Ascending aorta (tissue), 2 donors: ENCODE measurements at regions not wholly inside any gene's neighbourhood (a gene's known extent, or its start where the extent isn't known, plus 50 kb on each side); places are given as distances from the start of the nearest gene placed in this dataset.

ENCODE experiments used
- DNase-seq, 2 donors: peaks; one replicate each; pipeline ENCODE4 v3.0.0-alpha.2; 2019; ENCODE audit warnings: low spot score in 2 of 2
- H3K27ac ChIP-seq, 2 donors: fragments of 200-600 bp; sonication (generic); one replicate each; pipeline ENCODE4 v1.5.1; 2016 to 2017; ENCODE audit warnings: mild to moderate bottlenecking in 1 of 2
- H3K27me3 ChIP-seq: fragments of 200-600 bp; sonication (generic); one replicate; pipeline ENCODE4 v1.5.1; 2017
- H3K36me3 ChIP-seq, 2 donors: fragments of 200-600 bp; sonication (generic); one replicate each; pipeline ENCODE4 v1.5.1; 2016
- H3K4me1 ChIP-seq, 2 donors: fragments of 200-600 bp; sonication (generic); one replicate each; pipeline ENCODE4 v1.5.1; 2016 to 2017; ENCODE audit warnings: mild to moderate bottlenecking in 1 of 2
- H3K4me3 ChIP-seq, 2 donors: fragments of 200-600 bp; sonication (generic); one replicate each; pipeline ENCODE4 v1.5.1; 2016 to 2017; ENCODE audit warnings: mild to moderate bottlenecking in 1 of 2
- H3K9me3 ChIP-seq, 2 donors: fragments of 200-600 bp; sonication (generic); one replicate each; pipeline ENCODE4 v1.5.1; 2016
- intact Hi-C: fragments of 100-400 bp; cut with DNase I; formaldehyde crosslinking; loops from one replicate; pipeline ENCODE4 v1.15.1; 2023
- TF ChIP-seq, protein P1 (sequence below), 3 experiments: fragments of 200-600 bp in 2 of 3; fragments of 450-650 bp in 1 of 3; sonication (generic) in 2 of 3; IDR thresholded peaks; one replicate each; pipeline ENCODE4 v1.5.1; 2016 to 2019; ENCODE audit warnings: antibody characterized with exemption in 3 of 3, mild to moderate bottlenecking in 1 of 3, moderate library complexity in 1 of 3

DNA sequence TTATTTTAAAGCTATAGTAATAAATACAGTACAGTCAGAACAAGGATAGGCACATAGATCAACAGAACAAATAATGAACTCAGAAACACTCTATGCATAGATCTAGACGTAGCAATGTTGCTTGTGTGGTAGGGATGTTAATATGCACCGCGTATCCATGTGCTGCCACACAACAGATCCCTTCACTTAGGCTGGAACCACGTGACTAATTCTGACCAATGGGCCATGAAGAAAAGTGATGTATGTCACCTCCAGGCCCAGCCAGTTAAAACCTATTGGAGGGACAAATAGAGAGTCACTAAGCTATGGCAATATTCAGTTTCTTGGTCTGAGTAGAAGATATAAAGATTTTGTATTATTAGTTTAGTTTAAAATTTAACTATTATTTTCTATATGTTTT, 91.4 kb downstream of the ADAMTS1 start:
- no peaks in the 10 kb centered on the region for H3K9me3 ChIP-seq
- no peak for DNase-seq
- intact Hi-C loops: no loop called here
- TF ChIP-seq, protein P1, sequence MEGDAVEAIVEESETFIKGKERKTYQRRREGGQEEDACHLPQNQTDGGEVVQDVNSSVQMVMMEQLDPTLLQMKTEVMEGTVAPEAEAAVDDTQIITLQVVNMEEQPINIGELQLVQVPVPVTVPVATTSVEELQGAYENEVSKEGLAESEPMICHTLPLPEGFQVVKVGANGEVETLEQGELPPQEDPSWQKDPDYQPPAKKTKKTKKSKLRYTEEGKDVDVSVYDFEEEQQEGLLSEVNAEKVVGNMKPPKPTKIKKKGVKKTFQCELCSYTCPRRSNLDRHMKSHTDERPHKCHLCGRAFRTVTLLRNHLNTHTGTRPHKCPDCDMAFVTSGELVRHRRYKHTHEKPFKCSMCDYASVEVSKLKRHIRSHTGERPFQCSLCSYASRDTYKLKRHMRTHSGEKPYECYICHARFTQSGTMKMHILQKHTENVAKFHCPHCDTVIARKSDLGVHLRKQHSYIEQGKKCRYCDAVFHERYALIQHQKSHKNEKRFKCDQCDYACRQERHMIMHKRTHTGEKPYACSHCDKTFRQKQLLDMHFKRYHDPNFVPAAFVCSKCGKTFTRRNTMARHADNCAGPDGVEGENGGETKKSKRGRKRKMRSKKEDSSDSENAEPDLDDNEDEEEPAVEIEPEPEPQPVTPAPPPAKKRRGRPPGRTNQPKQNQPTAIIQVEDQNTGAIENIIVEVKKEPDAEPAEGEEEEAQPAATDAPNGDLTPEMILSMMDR (IDR thresholded peaks at IDR 0.05): no peak
- no peaks in the 10 kb centered on the region for H3K27me3 ChIP-seq
- no peak overlapping the region for H3K27ac ChIP-seq
- H3K36me3 ChIP-seq: no peaks in the 10 kb centered on the region
- H3K4me3 ChIP-seq: no peak overlapping the region
- no peaks in the 10 kb centered on the region for H3K4me1 ChIP-seq

DNA sequence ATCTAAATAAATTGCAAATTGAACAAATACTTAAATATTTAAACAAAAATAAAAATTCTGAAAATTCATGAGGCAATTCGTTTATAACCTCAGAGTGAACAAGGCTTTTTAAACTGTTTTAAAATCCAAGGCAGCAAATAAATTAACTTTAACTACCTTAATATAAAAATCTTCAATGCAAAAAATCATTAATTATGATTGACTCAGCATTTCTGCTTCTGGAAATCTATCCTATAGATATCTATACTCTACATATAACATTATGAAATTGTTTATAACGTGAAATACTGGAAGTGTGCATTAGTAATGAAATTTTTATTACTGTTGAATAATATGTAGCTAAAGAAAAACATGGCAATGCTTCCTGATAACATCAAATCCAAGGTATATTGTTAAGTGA, 92.4 kb downstream of the ADAMTS1 start:
- no peak overlapping the region for H3K4me3 ChIP-seq
- TF ChIP-seq, protein P1 (IDR thresholded peaks at IDR 0.05): no peak
- no peaks in the 10 kb centered on the region for H3K4me1 ChIP-seq
- H3K9me3 ChIP-seq: no peaks in the 10 kb centered on the region
- DNase-seq: no peak
- H3K36me3 ChIP-seq: no peaks in the 10 kb centered on the region
- intact Hi-C loops: no loop called here
- no peaks in the 10 kb centered on the region for H3K27me3 ChIP-seq
- no peak overlapping the region for H3K27ac ChIP-seq

DNA sequence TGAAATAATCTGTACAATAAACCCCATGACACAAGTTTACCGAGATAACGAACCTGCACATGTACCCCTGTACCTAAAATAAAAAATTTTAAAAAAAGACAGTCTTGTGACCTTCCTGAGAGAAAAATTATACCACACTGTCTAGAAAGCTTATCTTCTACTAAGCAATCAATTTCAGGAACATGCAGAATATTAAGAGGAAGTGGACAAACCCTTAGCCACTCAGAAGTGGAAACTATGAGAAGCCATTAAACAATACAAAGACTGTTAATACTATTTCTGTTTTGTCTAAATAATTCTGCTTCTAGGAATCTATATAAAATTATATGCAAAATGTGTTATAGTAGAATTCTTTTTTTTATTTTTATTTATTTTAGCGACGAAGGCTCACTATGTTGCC, 93.9 kb downstream of the ADAMTS1 start:
- intact Hi-C loops: no loop called here
- no peak overlapping the region for H3K4me3 ChIP-seq
- H3K9me3 ChIP-seq: no peaks in the 10 kb centered on the region
- no peak for DNase-seq
- H3K27ac ChIP-seq: no peak overlapping the region
- H3K36me3 ChIP-seq: no peaks in the 10 kb centered on the region
- H3K27me3 ChIP-seq: no peaks in the 10 kb centered on the region
- TF ChIP-seq, protein P1 (IDR thresholded peaks at IDR 0.05): no peak
- no peaks in the 10 kb centered on the region for H3K4me1 ChIP-seq

DNA sequence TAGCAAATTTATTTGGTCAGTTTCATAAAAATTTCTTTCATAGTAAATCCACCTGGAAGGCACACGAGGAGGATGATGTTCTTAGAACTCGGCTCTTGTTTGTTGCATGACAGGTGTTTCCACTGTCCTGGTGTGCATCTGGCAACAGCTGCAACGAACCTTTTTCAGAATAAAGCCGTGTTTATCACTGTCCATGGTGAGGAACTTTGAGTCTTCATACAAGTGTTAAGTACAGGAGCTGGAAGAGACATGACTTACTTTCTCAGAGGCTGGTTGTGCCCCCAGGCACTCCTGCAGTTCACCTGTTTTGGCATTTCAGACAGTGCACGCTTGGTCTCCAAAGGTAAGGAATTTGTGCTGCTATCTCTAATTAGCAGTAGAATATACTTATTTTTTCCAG, 97.1 kb downstream of the ADAMTS1 start:
- TF ChIP-seq, protein P1 (IDR thresholded peaks at IDR 0.05): no peak
- Histone ChIP-seq H3K27me3 (no peaks in the 10 kb centered on the region), H3K36me3 (no peaks in the 10 kb centered on the region), H3K4me3 (no peak overlapping the region), H3K4me1 (no peaks in the 10 kb centered on the region), H3K27ac (no peak overlapping the region), H3K9me3 (no peaks in the 10 kb centered on the region)
- intact Hi-C loops: no loop called here
- no peak for DNase-seq

DNA sequence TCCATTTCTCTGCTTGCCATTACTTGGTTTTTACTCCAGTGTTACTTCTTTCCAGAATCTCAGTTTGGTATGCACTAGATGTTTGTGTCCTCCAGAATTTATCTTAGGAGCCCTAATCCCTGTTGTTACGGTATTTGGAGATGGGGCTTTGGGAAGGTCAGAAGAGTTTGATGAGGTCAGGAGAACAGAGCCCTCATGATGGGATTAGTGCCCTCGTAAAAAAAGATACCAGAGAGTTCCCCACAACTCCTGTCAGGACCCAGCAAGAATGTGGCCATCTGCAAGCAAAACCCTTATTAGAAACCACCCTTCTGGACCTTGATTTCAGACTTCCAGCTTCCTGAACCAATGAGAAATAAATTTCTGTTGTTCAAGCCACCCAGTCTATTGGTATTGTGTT, 98.0 kb downstream of the ADAMTS1 start:
- intact Hi-C loops: no loop called here
- no peaks in the 10 kb centered on the region for H3K36me3 ChIP-seq
- TF ChIP-seq, protein P1 (IDR thresholded peaks at IDR 0.05): no peak
- H3K4me1 ChIP-seq: no peaks in the 10 kb centered on the region
- no peak overlapping the region for H3K27ac ChIP-seq
- no peak overlapping the region for H3K4me3 ChIP-seq
- no peaks in the 10 kb centered on the region for H3K27me3 ChIP-seq
- DNase-seq: no peak
- H3K9me3 ChIP-seq: no peaks in the 10 kb centered on the region

DNA sequence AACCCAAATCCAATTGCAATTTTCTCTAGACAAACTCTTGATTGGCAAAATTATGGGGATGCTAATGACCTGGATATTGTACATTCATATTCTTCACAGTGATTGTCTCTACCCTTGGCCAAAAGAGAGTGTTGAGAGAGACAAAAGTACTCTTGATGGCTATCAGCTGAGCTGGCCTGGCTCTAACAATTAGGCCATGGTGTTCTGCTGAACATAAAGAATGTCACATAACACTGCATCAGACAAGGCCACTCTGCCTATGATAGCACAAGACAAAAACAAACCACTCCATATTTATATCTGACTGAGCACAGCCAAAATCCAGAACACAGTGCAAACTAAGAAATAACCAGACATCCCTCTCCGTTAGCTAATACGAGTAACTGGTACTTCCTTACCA, 101.7 kb downstream of the ADAMTS1 start:
- intact Hi-C loops: no loop called here
- H3K27ac ChIP-seq: no peak overlapping the region
- H3K36me3 ChIP-seq: no peaks in the 10 kb centered on the region
- no peaks in the 10 kb centered on the region for H3K4me1 ChIP-seq
- DNase-seq: no peak
- TF ChIP-seq, protein P1 (IDR thresholded peaks at IDR 0.05): no peak
- no peaks in the 10 kb centered on the region for H3K9me3 ChIP-seq
- no peaks in the 10 kb centered on the region for H3K27me3 ChIP-seq
- H3K4me3 ChIP-seq: no peak overlapping the region
